Neural cell (in vitro differentiated cells): ENCODE measurements at regions not wholly inside any gene's neighbourhood (a gene's known extent, or its start where the extent isn't known, plus 50 kb on each side); places are given as distances from the start of the nearest gene placed in this dataset.
"Not testable (repeated sequence)": the region's sequence is repeated elsewhere in the genome, so short reads cannot be mapped to it uniquely, and the experiment has no call there.

Source experiments
- CTCF ChIP-seq: fragments of 450-650 bp; IDR thresholded peaks from 2 replicates; pipeline ENCODE4 v1.5.1; 2014; ENCODE audit warnings: antibody characterized with exemption, mild to moderate bottlenecking, moderate library complexity; ENCODE audit not compliant: poor library complexity, severe bottlenecking
- EP300 ChIP-seq: fragments of 450-650 bp; conservative IDR thresholded peaks from 2 replicates; pipeline ENCODE4 v1.6.1; 2014; ENCODE audit warnings: antibody characterized with exemption, mild to moderate bottlenecking, moderate library complexity; ENCODE audit not compliant: poor library complexity, severe bottlenecking
- EZH2 ChIP-seq: fragments of 200-600, 300-800 bp; shearing (Covaris generic), sonication (generic); IDR thresholded peaks from 2 replicates; pipeline ENCODE4 v1.6.1; 2014; ENCODE audit warnings: antibody characterized with exemption, low read length, borderline replicate concordance, mild to moderate bottlenecking; ENCODE audit not compliant: insufficient read depth, poor library complexity, severe bottlenecking
- MXI1 ChIP-seq: fragments of 450-650 bp; conservative IDR thresholded peaks from 2 replicates; pipeline ENCODE4 v1.6.1; 2014; ENCODE audit warnings: antibody characterized with exemption, mild to moderate bottlenecking; ENCODE audit not compliant: poor library complexity, severe bottlenecking
- RAD21 ChIP-seq: fragments of 450-650 bp; conservative IDR thresholded peaks from 2 replicates; pipeline ENCODE4 v1.6.1; 2014; ENCODE audit warnings: antibody characterized with exemption, mild to moderate bottlenecking, moderate library complexity
- TAF1 ChIP-seq: IDR thresholded peaks from 2 replicates; pipeline ENCODE4 v1.6.1; 2012; ENCODE audit warnings: low read depth

GRCh38 chr5:82506390-82506789, 228.2 kb upstream of the RPS23 start:
- TF ChIP-seq CTCF, EZH2, RAD21, EP300, TAF1, MXI1: not testable (repeated sequence)
